HEK293T (cell line): ENCODE measurements at regions not wholly inside any gene's neighbourhood (a gene's known extent, or its start where the extent isn't known, plus 50 kb on each side); places are given as distances from the start of the nearest gene placed in this dataset.

Source experiments
- ARNT ChIP-seq: fragments of 450-650 bp; IDR thresholded peaks from 2 replicates; pipeline ENCODE4 v1.6.1; 2017; ENCODE audit warnings: mild to moderate bottlenecking
- ZNF384 ChIP-seq: fragments of 450-650 bp; IDR thresholded peaks from 2 replicates; pipeline ENCODE4 v1.6.1; 2016

DNA sequence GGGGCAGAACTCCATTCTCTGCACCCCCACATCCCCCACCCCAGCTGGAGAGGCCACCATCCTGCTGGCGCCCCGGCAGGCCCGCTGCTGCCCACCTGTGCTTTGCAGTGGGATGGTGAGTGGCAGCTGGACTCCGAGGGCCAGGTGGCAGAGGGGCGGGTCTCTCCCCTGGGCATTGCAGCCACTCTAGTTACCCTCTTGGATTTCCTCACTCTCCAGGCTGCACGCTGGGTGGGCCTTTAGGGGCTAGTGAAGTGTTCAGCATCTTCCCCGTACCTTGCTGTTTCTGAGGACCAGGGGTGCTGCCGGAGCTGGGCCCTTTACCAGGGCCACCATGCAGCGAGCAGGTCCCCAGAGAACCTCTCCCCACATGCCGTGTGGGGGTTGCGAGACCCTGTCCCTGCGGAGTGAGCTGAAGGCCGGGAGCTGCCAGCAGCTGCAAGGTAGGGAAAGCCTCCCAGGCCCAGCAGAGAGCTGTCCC lies 88.4 kb upstream of the SH3PXD2B start:
- TF ChIP-seq ARNT = no peak
- TF ChIP-seq ZNF384 = no peak
